Pancreas (tissue), 10 donors: ENCODE measurements at regions not wholly inside any gene's neighbourhood (a gene's known extent, or its start where the extent isn't known, plus 50 kb on each side); places are given as distances from the start of the nearest gene placed in this dataset.

ENCODE experiments used
- ATAC-seq, 4 donors: fragments of 200-7000 bp; cut with Tn5 transposase; one replicate each; pipeline versions ENCODE4 v1.8.0 to v1.9.1; 2020; ENCODE audit warnings: mild to moderate bottlenecking in 4 of 4, moderate library complexity in 4 of 4
- DNase-seq, 6 donors: peaks; one replicate each; pipeline ENCODE4 v3.0.0-alpha.2; 2020
- FAIRE-seq: peaks from 2 replicates; lab custom pipeline; 2012; peaks lifted over from hg19 to GRCh38; lab: Jason Lieb, UNC
- H3K27ac ChIP-seq, 4 donors: fragments of 200-600 bp; sonication (generic); 1 replicate in 3 of 4; 2 replicates in 1 of 4; pipeline versions ENCODE4 v1.5.0 to v1.8.0; 2020
- H3K27me3 ChIP-seq, 4 donors: fragments of 200-600 bp; one replicate each; pipeline ENCODE4 v1.8.0; 2021
- H3K36me3 ChIP-seq, 3 donors: fragments of 200-600 bp; sonication (generic) in 1 of 3; one replicate each; pipeline versions ENCODE4 v1.5.0 to v1.8.0; 2020 to 2021
- H3K4me1 ChIP-seq, 3 donors: fragments of 200-600 bp; one replicate each; pipeline ENCODE4 v1.8.0; 2021
- H3K4me3 ChIP-seq, 4 donors: fragments of 200-600 bp; sonication (generic) in 2 of 4; one replicate each; pipeline versions ENCODE4 v1.5.0 to v1.8.0; 2020 to 2021
- H3K9me3 ChIP-seq, 4 donors: fragments of 200-600 bp; one replicate each; pipeline ENCODE4 v1.8.0; 2021
- CTCF ChIP-seq, 4 donors: fragments of 200-600 bp; sonication (generic) in 3 of 4; IDR thresholded peaks; one replicate each; pipeline versions ENCODE4 v1.5.0 to v1.8.0; 2021; ENCODE audit warnings: antibody characterized with exemption in 4 of 4
- WGBS, 2 donors: extraction: QIAGEN DNeasy Blood & Tissue Kit; methylation state at CpG; one replicate each; pipeline ENCODE4 v1.1.7; 2013; 5-methylcytosine and 5-hydroxymethylcytosine counted together
- intact Hi-C, 3 donors: fragments of 100-400 bp; cut with DNase I; formaldehyde crosslinking; loops; one replicate each; pipeline versions ENCODE4 v1.11.1 to v1.14.2; 2022
- donor health status: healthy with polysubstance abuse.
- donor health status: DM: no; HTN: no; CAD: no; lungs with moderate emphysema.
- donor health status: DM: no; HTN: no; CAD: no.
- donor health status: control.
- donor health status: control.
- donor health status: Bipolar disorder and iron deficiency.
- donor health status: DM: yes; HTN: yes; CAD: no.
- donor health status: DM: no; HTN: no; CAD: no.
- donor health status: DM: no; HTN: no; CAD: no.
- donor health status: DM: yes; HTN: yes; CAD: no.

DNA sequence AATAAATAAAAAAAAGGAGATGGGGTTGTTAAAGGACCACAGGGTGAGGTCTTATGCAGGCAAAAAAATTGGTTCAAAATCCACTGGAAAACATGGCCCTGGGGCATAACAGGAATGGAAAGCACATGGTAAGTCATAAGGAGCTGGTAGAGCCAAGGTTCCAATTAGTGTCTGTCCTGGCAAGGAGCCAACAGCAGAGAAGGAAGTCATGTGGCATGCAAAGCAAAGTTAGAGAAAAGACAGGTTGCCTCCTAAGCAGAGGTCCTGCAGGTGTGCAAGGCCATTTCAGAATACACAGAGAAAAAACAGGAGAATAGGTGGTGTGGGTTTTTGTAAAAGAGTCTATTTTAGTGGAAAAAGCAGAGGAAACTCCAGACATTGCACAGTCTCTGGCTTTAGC, 1881.7 kb downstream of the ARAP2 start:
- Histone ChIP-seq H3K27me3 (no peaks in the 10 kb centered on the region), H3K4me3 (no peak overlapping the region), H3K9me3 (no peaks in the 10 kb centered on the region), H3K36me3 (no peaks in the 10 kb centered on the region), H3K4me1 (no peaks in the 10 kb centered on the region), H3K27ac (no peak overlapping the region)
- ATAC-seq: no peak
- no peak for FAIRE-seq
- intact Hi-C loops: no loop called here
- no peak for TF ChIP-seq CTCF (IDR thresholded peaks at IDR 0.05)
- DNase-seq: no peak

GRCh38 chr4:34363842-34364241, 1880.5 kb downstream of the ARAP2 start:
- intact Hi-C loops: no loop called here
- DNase-seq: no peak
- Histone ChIP-seq H3K27me3 (no peaks in the 10 kb centered on the region), H3K4me1 (no peaks in the 10 kb centered on the region), H3K4me3 (no peak overlapping the region), H3K27ac (no peak overlapping the region), H3K36me3 (no peaks in the 10 kb centered on the region), H3K9me3 (no peaks in the 10 kb centered on the region)
- ATAC-seq: no peak
- 65 to 86% methylated on average over 2 of the region's 2 CpGs for WGBS, 2 donors
- FAIRE-seq: no peak
- TF ChIP-seq CTCF (IDR thresholded peaks at IDR 0.05): no peak

DNA sequence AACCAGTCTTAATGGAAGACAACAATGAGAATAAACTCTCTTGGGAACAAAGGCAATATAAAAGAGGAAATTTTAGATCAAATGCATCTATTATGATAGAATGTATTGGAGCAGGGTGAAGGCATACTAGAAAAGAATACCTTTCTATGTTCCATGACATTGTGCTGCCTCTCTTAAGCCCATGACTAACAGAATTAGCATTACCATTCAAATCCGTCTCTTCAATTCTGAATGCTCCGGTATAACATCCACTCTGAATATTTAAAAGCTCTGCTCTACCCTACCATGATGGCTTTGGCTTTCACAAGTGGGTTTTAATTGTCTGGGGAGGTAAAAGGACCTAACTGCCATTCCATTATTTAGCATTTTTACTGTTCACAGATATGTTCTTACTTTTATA, 1878.4 kb downstream of the ARAP2 start:
- DNase-seq: no peak
- no peak for ATAC-seq
- H3K36me3 ChIP-seq: no peaks in the 10 kb centered on the region
- H3K4me1 ChIP-seq: no peaks in the 10 kb centered on the region
- intact Hi-C loops: no loop called here
- WGBS, 2 donors: 70 to 86% methylated on average over 2 of the region's 2 CpGs
- H3K4me3 ChIP-seq: no peak overlapping the region
- no peak for FAIRE-seq
- H3K9me3 ChIP-seq: no peaks in the 10 kb centered on the region
- TF ChIP-seq CTCF (IDR thresholded peaks at IDR 0.05): no peak
- no peak overlapping the region for H3K27ac ChIP-seq
- no peaks in the 10 kb centered on the region for H3K27me3 ChIP-seq

GRCh38 chr4:34371676-34372075, 1872.6 kb downstream of the ARAP2 start:
- DNase-seq (no peak), ATAC-seq (no peak), FAIRE-seq (no peak)
- Histone ChIP-seq H3K27ac (no peak overlapping the region), H3K36me3 (no peaks in the 10 kb centered on the region), H3K4me1 (no peaks in the 10 kb centered on the region), H3K27me3 (no peaks in the 10 kb centered on the region), H3K9me3 (no peaks in the 10 kb centered on the region), H3K4me3 (no peak overlapping the region)
- no peak for TF ChIP-seq CTCF (IDR thresholded peaks at IDR 0.05)
- intact Hi-C loops: no loop called here
- WGBS, 2 donors: 39 to 52% methylated on average over 2 of the region's 2 CpGs

- 41 to 65% methylated on average over 2 of the region's 2 CpGs for WGBS, 2 donors
- Histone ChIP-seq H3K4me1 (no peaks in the 10 kb centered on the region), H3K9me3 (no peaks in the 10 kb centered on the region), H3K4me3 (no peak overlapping the region), H3K27me3 (no peaks in the 10 kb centered on the region), H3K36me3 (no peaks in the 10 kb centered on the region), H3K27ac (no peak overlapping the region)
- ATAC-seq (no peak), FAIRE-seq (no peak), DNase-seq (no peak)
- intact Hi-C loops: no loop called here
- no peak for TF ChIP-seq CTCF (IDR thresholded peaks at IDR 0.05)
Observed at GRCh38 chr4:34372815-34373214, 1871.5 kb downstream of the ARAP2 start.
